GM23338 (cell line): ENCODE measurements at regions not wholly inside any gene's neighbourhood (a gene's known extent, or its start where the extent isn't known, plus 50 kb on each side); places are given as distances from the start of the nearest gene placed in this dataset.

Experiments used
- ATAC-seq: fragments of 200-7000 bp; cut with Tn5 transposase; 3 replicates; pipeline ENCODE4 v1.9.1; 2020
- DNase-seq: peaks from one replicate; pipeline ENCODE4 v3.0.0-alpha.2; 2015; ENCODE audit warnings: low spot score
- H2AFZ ChIP-seq: fragments of 200-600 bp; sonication (generic); 2 replicates; pipeline ENCODE4 v1.8.0; 2016; ENCODE audit warnings: antibody characterized with exemption, mild to moderate bottlenecking, moderate library complexity
- H3F3A ChIP-seq: fragments of 200-600 bp; sonication (generic); replicated peaks from 2 replicates; pipeline ENCODE4 v1.8.0; 2017; ENCODE audit warnings: antibody characterized with exemption, mixed run types, low read depth
- H3K27ac ChIP-seq: fragments of 200-600 bp; sonication (generic); 2 replicates; pipeline ENCODE4 v1.6.1; 2016; ENCODE audit warnings: low read depth
- H3K27me3 ChIP-seq: fragments of 200-600 bp; sonication (generic); 2 replicates; pipeline ENCODE4 v1.8.0; 2016; ENCODE audit warnings: mild to moderate bottlenecking, mixed run types, moderate library complexity; ENCODE audit not compliant: insufficient read depth
- H3K36me3 ChIP-seq: fragments of 200-600 bp; sonication (generic); 2 replicates; pipeline ENCODE4 v1.8.0; 2016; ENCODE audit warnings: mild to moderate bottlenecking; ENCODE audit not compliant: insufficient read depth
- H3K4me1 ChIP-seq: fragments of 200-600 bp; sonication (generic); 2 replicates; pipeline ENCODE4 v1.8.0; 2016; ENCODE audit warnings: mild to moderate bottlenecking, moderate library complexity; ENCODE audit not compliant: insufficient read depth
- H3K4me2 ChIP-seq: fragments of 200-600 bp; sonication (generic); 2 replicates; pipeline ENCODE4 v1.7.1; 2017; ENCODE audit warnings: mixed run types
- H3K4me3 ChIP-seq: fragments of 200-600 bp; sonication (generic); 2 replicates; pipeline ENCODE4 v1.6.1; 2016; ENCODE audit warnings: mixed run types
- H3K79me2 ChIP-seq: fragments of 200-600 bp; sonication (generic); replicated peaks from 2 replicates; pipeline ENCODE4 v1.8.0; 2017; ENCODE audit warnings: mild to moderate bottlenecking; ENCODE audit not compliant: insufficient read depth
- H3K9me2 ChIP-seq: fragments of 200-600 bp; sonication (generic); 2 replicates; pipeline ENCODE4 v1.8.0; 2017; ENCODE audit not compliant: insufficient read depth
- H4K20me1 ChIP-seq: fragments of 200-600 bp; sonication (generic); replicated peaks from 2 replicates; pipeline ENCODE4 v1.8.0; 2017; ENCODE audit warnings: mild to moderate bottlenecking; ENCODE audit not compliant: insufficient read depth
- H3K27ac Mint-ChIP-seq: 2 replicates; pipeline ENCODE4 v1.8.0; 2020; ENCODE audit warnings: inconsistent platforms, mild to moderate bottlenecking, moderate library complexity, mixed read lengths
- H3K27me3 Mint-ChIP-seq: 3 replicates; pipeline ENCODE4 v1.8.0; 2022; ENCODE audit warnings: low read depth, mild to moderate bottlenecking, moderate library complexity, mixed read lengths, inconsistent platforms; ENCODE audit not compliant: insufficient read depth, poor library complexity
- H3K36me3 Mint-ChIP-seq: 3 replicates; pipeline ENCODE4 v1.8.0; 2021; ENCODE audit warnings: low read depth, mild to moderate bottlenecking, inconsistent platforms, moderate library complexity, mixed read lengths
- H3K4me1 Mint-ChIP-seq: 3 replicates; pipeline ENCODE4 v1.8.0; 2020; ENCODE audit warnings: mild to moderate bottlenecking, inconsistent platforms, mixed read lengths
- H3K4me3 Mint-ChIP-seq: 3 replicates; pipeline ENCODE4 v1.8.0; 2021; ENCODE audit warnings: moderate library complexity, mild to moderate bottlenecking, inconsistent platforms, mixed read lengths
- H3K9me3 Mint-ChIP-seq: 3 replicates; pipeline ENCODE4 v1.8.0; 2020; ENCODE audit warnings: moderate library complexity, mild to moderate bottlenecking, inconsistent platforms, mixed read lengths
- CREB1 ChIP-seq: fragments of 250-450 bp; sonication (Bioruptor Pico); IDR thresholded peaks from 2 replicates; pipeline ENCODE4 v1.5.0; 2020; ENCODE audit warnings: low read depth, mild to moderate bottlenecking, moderate library complexity
- EZH2 ChIP-seq: fragments of 200-600 bp; sonication (generic); IDR thresholded peaks from one replicate; pipeline ENCODE4 v1.8.0; 2017; ENCODE audit warnings: antibody characterized with exemption, mild to moderate bottlenecking, low read depth; ENCODE audit not compliant: unreplicated experiment
- EZH2phosphoT487 ChIP-seq: fragments of 200-600 bp; sonication (generic); IDR thresholded peaks from one replicate; pipeline ENCODE4 v1.8.1; 2018; ENCODE audit warnings: antibody characterized with exemption; ENCODE audit not compliant: unreplicated experiment
- JUNB ChIP-seq: IDR thresholded peaks from one replicate; pipeline ENCODE4 v1.6.1; 2016; ENCODE audit warnings: antibody characterized with exemption; ENCODE audit not compliant: unreplicated experiment
- NANOG ChIP-seq: IDR thresholded peaks from 2 replicates; pipeline ENCODE4 v1.6.1; 2016; ENCODE audit warnings: antibody characterized with exemption, borderline replicate concordance
- POLR2AphosphoS5 ChIP-seq: IDR thresholded peaks from 2 replicates; pipeline ENCODE4 v1.6.1; 2016; ENCODE audit warnings: antibody characterized with exemption, low read depth
- REST ChIP-seq: IDR thresholded peaks from one replicate; pipeline ENCODE4 v1.6.1; 2018; ENCODE audit warnings: antibody characterized with exemption; ENCODE audit not compliant: unreplicated experiment
- STAT1 ChIP-seq: IDR thresholded peaks from one replicate; pipeline ENCODE4 v1.6.1; 2016; ENCODE audit warnings: antibody characterized with exemption; ENCODE audit not compliant: unreplicated experiment
- ZNF114 ChIP-seq: fragments of 250-450 bp; sonication (Bioruptor Pico); IDR thresholded peaks from 2 replicates; pipeline ENCODE4 v1.5.0; 2020; ENCODE audit warnings: mild to moderate bottlenecking, moderate library complexity
- ZNF331 ChIP-seq: fragments of 250-450 bp; sonication (Bioruptor Pico); IDR thresholded peaks from 2 replicates; pipeline ENCODE4 v1.5.0; 2020; ENCODE audit warnings: low read depth, mild to moderate bottlenecking, moderate library complexity
- ZNF462 ChIP-seq: fragments of 250-450 bp; sonication (Bioruptor Pico); IDR thresholded peaks from 2 replicates; pipeline ENCODE4 v1.5.0; 2020; ENCODE audit warnings: mild to moderate bottlenecking, moderate library complexity
- TF ChIP-seq, protein P1 (sequence below): IDR thresholded peaks from 2 replicates; pipeline ENCODE4 v1.6.1; 2016; ENCODE audit warnings: antibody characterized with exemption
- TF ChIP-seq, protein P2 (sequence below), 2 experiments: fragments of 200-600 bp in 1 of 2; sonication (generic) in 1 of 2; conservative IDR thresholded peaks; 2 replicates each; pipeline versions ENCODE4 v1.5.1 to v1.6.1; 2016 to 2017; ENCODE audit warnings: antibody characterized with exemption in 2 of 2, low read depth in 2 of 2, mild to moderate bottlenecking in 2 of 2, moderate library complexity in 1 of 2

DNA sequence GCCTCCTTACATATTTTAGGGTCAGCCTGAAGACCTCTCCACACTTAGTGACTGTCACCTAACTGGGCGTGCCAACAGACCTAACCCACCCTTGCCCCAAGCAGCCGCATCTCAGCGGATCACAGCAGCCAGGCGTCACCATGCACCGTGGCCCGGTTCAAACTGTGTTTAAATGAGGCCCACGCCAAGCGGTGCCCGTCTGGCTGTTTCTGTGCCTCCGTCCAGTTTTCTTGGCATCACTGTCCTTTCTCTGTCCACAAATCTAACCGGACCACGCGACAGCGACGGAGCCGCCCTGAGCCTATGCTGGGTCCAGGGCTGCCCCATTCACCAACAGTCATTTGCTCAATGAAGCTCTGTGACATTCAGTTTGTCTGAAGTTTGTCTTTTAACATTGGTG is 393.3 kb downstream of the THBS2 start:
- Mint-ChIP-seq H3K9me3 (no peaks in the 10 kb centered on the region), H3K27me3 (peaks cover 6% of the 10 kb centered on the region), H3K27ac (no peak overlapping the region), H3K36me3 (no peaks in the 10 kb centered on the region), H3K4me1 (no peaks in the 10 kb centered on the region), H3K4me3 (no peak overlapping the region)
- Histone ChIP-seq H2AFZ (no peak overlapping the region), H3K4me3 (no peak overlapping the region), H3K4me1 (no peaks in the 10 kb centered on the region), H3K79me2 (no peaks in the 10 kb centered on the region), H3K36me3 (no peaks in the 10 kb centered on the region), H3K27me3 (no peaks in the 10 kb centered on the region), H3K27ac (no peak overlapping the region), H3F3A (no peaks in the 10 kb centered on the region), H3K9me2 (no peaks in the 10 kb centered on the region), H3K4me2 (no peak overlapping the region), H4K20me1 (no peaks in the 10 kb centered on the region)
- no peak for ATAC-seq
- no peak for DNase-seq
- TF ChIP-seq JUNB (no peak), POLR2AphosphoS5 (no peak), NANOG (no peak), REST (no peak), CREB1 (no peak), ZNF114 (CRISPR knock-in tag) (no peak), STAT1 (no peak), EZH2 (no peak), ZNF331 (CRISPR knock-in tag) (no peak), EZH2phosphoT487 (no peak), ZNF462 (CRISPR knock-in tag) (no peak)
- TF ChIP-seq, protein P1, sequence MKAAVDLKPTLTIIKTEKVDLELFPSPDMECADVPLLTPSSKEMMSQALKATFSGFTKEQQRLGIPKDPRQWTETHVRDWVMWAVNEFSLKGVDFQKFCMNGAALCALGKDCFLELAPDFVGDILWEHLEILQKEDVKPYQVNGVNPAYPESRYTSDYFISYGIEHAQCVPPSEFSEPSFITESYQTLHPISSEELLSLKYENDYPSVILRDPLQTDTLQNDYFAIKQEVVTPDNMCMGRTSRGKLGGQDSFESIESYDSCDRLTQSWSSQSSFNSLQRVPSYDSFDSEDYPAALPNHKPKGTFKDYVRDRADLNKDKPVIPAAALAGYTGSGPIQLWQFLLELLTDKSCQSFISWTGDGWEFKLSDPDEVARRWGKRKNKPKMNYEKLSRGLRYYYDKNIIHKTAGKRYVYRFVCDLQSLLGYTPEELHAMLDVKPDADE = no peak
- TF ChIP-seq, protein P2, sequence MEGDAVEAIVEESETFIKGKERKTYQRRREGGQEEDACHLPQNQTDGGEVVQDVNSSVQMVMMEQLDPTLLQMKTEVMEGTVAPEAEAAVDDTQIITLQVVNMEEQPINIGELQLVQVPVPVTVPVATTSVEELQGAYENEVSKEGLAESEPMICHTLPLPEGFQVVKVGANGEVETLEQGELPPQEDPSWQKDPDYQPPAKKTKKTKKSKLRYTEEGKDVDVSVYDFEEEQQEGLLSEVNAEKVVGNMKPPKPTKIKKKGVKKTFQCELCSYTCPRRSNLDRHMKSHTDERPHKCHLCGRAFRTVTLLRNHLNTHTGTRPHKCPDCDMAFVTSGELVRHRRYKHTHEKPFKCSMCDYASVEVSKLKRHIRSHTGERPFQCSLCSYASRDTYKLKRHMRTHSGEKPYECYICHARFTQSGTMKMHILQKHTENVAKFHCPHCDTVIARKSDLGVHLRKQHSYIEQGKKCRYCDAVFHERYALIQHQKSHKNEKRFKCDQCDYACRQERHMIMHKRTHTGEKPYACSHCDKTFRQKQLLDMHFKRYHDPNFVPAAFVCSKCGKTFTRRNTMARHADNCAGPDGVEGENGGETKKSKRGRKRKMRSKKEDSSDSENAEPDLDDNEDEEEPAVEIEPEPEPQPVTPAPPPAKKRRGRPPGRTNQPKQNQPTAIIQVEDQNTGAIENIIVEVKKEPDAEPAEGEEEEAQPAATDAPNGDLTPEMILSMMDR (conservative IDR thresholded peaks at IDR 0.05; ENCODE audit: low read depth in 2 of 2) = no peak
